Dendritic cell treated with granulocyte-macrophage colony-stimulating factor and Interleukin-4, amounts not matched to agents 40 ng/mL and 50 ng/mL, for 4 days (primary cell): ENCODE measurements at regions not wholly inside any gene's neighbourhood (a gene's known extent, or its start where the extent isn't known, plus 50 kb on each side); places are given as distances from the start of the nearest gene placed in this dataset.

ENCODE experiments used
- H3K27ac Mint-ChIP-seq: one replicate; pipeline ENCODE4 v1.8.0; 2022; ENCODE audit warnings: mild to moderate bottlenecking, mixed read lengths
- H3K27me3 Mint-ChIP-seq: one replicate; pipeline ENCODE4 v1.8.0; 2022; ENCODE audit warnings: mild to moderate bottlenecking, mixed read lengths
- H3K36me3 Mint-ChIP-seq: one replicate; pipeline ENCODE4 v1.8.0; 2022; ENCODE audit warnings: low read depth, mixed read lengths
- H3K4me1 Mint-ChIP-seq: one replicate; pipeline ENCODE4 v1.8.0; 2022; ENCODE audit warnings: low read depth, mixed read lengths
- H3K4me3 Mint-ChIP-seq: one replicate; pipeline ENCODE4 v1.8.0; 2022; ENCODE audit warnings: mild to moderate bottlenecking, moderate library complexity, mixed read lengths
- H3K9me3 Mint-ChIP-seq: one replicate; pipeline ENCODE4 v1.8.0; 2022; ENCODE audit warnings: mixed read lengths
- intact Hi-C: fragments of 100-400 bp; cut with micrococcal nuclease; formaldehyde crosslinking; loops from one replicate; pipeline ENCODE4 v1.15.0; 2022

GRCh38 chr4:164203476-164203875 lies 550.5 kb upstream of the SMIM31 start:
- Mint-ChIP-seq H3K27me3 (no peaks in the 10 kb centered on the region), H3K9me3 (no peaks in the 10 kb centered on the region), H3K4me3 (no peak overlapping the region), H3K36me3 (no peaks in the 10 kb centered on the region), H3K4me1 (no peaks in the 10 kb centered on the region), H3K27ac (no peak overlapping the region)
- intact Hi-C loops = no loop called here

DNA sequence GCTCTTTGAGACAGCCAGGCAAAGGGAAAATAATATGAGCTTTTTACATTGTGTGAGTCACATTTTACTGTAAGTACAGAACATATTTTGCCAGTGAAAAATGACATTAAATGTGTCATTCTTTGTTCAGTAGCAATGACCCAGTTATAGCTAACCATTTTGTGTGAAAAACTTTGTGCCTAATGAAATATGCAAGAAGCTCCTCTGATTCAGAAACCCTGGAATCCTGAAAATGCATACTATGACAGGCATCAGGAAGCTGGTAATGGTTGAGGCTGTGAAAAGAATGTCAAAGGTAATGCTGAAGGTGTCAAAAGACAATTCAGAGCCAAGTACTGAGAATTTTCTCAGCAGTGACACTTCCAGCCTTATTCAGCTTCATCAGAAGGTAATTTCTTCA lies 549.5 kb upstream of the SMIM31 start:
- Mint-ChIP-seq H3K36me3 (no peaks in the 10 kb centered on the region), H3K9me3 (no peaks in the 10 kb centered on the region), H3K27me3 (no peaks in the 10 kb centered on the region), H3K27ac (no peak overlapping the region), H3K4me3 (no peak overlapping the region), H3K4me1 (no peaks in the 10 kb centered on the region)
- intact Hi-C loops = no loop called here

- Mint-ChIP-seq H3K4me1 (no peaks in the 10 kb centered on the region), H3K27me3 (no peaks in the 10 kb centered on the region), H3K9me3 (no peaks in the 10 kb centered on the region), H3K36me3 (no peaks in the 10 kb centered on the region), H3K4me3 (no peak overlapping the region), H3K27ac (no peak overlapping the region)
- intact Hi-C loops = no loop called here
Measured at GRCh38 chr4:164207460-164207859, 546.5 kb upstream of the SMIM31 start.

- intact Hi-C loops = no loop called here
- Mint-ChIP-seq H3K4me3 (no peak overlapping the region), H3K4me1 (no peaks in the 10 kb centered on the region), H3K27me3 (no peaks in the 10 kb centered on the region), H3K27ac (no peak overlapping the region), H3K36me3 (no peaks in the 10 kb centered on the region), H3K9me3 (no peaks in the 10 kb centered on the region)
Measured at GRCh38 chr4:164210377-164210776, 543.6 kb upstream of the SMIM31 start.

- Mint-ChIP-seq H3K27ac (no peak overlapping the region), H3K36me3 (no peaks in the 10 kb centered on the region), H3K4me3 (no peak overlapping the region), H3K4me1 (no peaks in the 10 kb centered on the region), H3K27me3 (no peaks in the 10 kb centered on the region), H3K9me3 (no peaks in the 10 kb centered on the region)
- intact Hi-C loops = no loop called here
Measured at GRCh38 chr4:164212134-164212533, 541.8 kb upstream of the SMIM31 start.

DNA sequence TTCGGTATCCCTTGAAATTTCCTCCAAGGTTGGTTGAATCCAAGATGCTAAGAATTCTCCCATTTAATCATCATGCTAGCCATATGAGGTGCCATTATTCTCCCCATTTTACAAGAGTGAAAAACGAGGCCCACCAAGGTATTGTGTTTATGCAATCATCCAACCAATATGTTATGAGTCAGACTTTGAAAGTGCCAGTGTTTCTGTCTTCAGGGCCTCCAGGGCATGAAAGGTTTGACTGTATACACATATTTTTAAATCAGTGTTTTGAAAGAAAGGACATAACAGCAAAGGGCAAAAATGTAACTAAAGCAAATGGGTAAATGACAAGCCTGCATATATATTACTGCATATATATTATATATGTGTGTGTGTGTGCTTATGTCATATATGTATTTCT lies 541.2 kb upstream of the SMIM31 start:
- no peaks in the 10 kb centered on the region for H3K9me3 Mint-ChIP-seq
- H3K4me1 Mint-ChIP-seq = no peaks in the 10 kb centered on the region
- H3K27me3 Mint-ChIP-seq = no peaks in the 10 kb centered on the region
- H3K4me3 Mint-ChIP-seq = no peak overlapping the region
- intact Hi-C loops = no loop called here
- no peak overlapping the region for H3K27ac Mint-ChIP-seq
- H3K36me3 Mint-ChIP-seq = no peaks in the 10 kb centered on the region

DNA sequence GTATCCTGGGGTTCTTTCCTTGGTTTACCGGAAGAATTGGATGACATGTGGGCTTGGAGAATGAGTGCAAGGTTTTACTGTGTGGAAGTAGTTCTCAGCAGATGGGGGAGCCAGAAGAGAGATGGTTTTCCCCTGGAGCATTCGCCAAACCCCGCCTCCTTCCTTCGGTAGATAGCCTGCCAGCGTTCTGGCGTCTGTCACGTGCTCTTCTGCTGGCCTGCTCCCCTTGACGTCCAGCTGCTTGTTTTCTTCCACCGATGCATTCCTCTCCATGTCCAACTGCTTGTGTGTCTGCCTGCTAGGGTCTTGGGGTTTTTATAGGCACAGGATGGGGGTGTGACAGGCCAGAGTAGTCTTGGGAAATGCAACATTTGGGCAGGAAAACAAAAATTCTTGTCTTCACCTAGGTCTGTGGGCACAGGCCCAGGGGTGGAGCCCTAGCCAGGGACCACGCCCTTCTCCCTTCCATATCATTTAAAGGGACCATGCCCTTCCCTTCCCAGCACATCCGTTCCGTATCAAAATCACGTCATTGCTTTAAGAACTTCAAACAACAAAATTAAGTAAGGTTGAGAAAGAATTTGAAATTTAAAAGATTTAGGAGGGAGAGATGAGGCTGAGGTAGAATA lies 538.7 kb upstream of the SMIM31 start:
- Mint-ChIP-seq H3K4me1 (no peaks in the 10 kb centered on the region), H3K27ac (no peak overlapping the region), H3K9me3 (peaks cover 9% of the 10 kb centered on the region), H3K4me3 (no peak overlapping the region), H3K27me3 (no peaks in the 10 kb centered on the region), H3K36me3 (no peaks in the 10 kb centered on the region)
- intact Hi-C loops = no loop called here

DNA sequence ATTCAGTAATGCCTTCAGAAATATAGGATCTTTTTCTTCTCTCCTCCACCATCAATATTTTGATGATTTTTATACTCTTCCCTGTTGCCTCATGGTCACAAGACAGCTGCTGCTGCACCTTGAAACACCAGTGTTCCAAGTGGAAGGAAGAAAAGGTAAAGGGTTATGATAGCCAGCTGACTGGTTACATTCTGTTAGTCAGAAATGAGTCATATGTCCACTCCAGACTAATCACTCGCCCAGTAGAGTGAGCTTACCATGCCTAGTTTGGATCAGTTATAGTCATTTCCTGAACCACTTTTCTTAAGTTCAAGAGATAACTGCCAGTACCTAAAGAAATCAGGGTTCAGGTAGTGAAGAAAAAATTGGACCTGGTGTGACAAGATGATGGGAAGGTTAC lies 532.3 kb upstream of the SMIM31 start:
- intact Hi-C loops = no loop called here
- Mint-ChIP-seq H3K36me3 (no peaks in the 10 kb centered on the region), H3K4me1 (no peaks in the 10 kb centered on the region), H3K9me3 (peaks cover 9% of the 10 kb centered on the region), H3K27ac (no peak overlapping the region), H3K27me3 (no peaks in the 10 kb centered on the region), H3K4me3 (no peak overlapping the region)

GRCh38 chr4:164224871-164225270 lies 529.1 kb upstream of the SMIM31 start:
- H3K36me3 Mint-ChIP-seq = no peaks in the 10 kb centered on the region

GRCh38 chr4:164229255-164229654 lies 524.7 kb upstream of the SMIM31 start:
- Mint-ChIP-seq H3K4me3 (no peak overlapping the region), H3K27ac (no peak overlapping the region), H3K36me3 (no peaks in the 10 kb centered on the region), H3K9me3 (peaks cover 7% of the 10 kb centered on the region), H3K27me3 (no peaks in the 10 kb centered on the region), H3K4me1 (no peaks in the 10 kb centered on the region)
- intact Hi-C loops = no loop called here

More at GRCh38 chr4:164224871-164225270, 529.1 kb upstream of the SMIM31 start:
- no peak overlapping the region for H3K4me3 Mint-ChIP-seq
- peaks cover 7% of the 10 kb centered on the region for H3K9me3 Mint-ChIP-seq
- intact Hi-C loops = no loop called here
- H3K27me3 Mint-ChIP-seq = no peaks in the 10 kb centered on the region
- H3K4me1 Mint-ChIP-seq = no peaks in the 10 kb centered on the region
- H3K27ac Mint-ChIP-seq = no peak overlapping the region

GRCh38 chr4:164239433-164239832 lies 514.5 kb upstream of the SMIM31 start:
- no peaks in the 10 kb centered on the region for H3K4me1 Mint-ChIP-seq
- peaks cover 10% of the 10 kb centered on the region for H3K9me3 Mint-ChIP-seq
- H3K4me3 Mint-ChIP-seq = no peak overlapping the region
- no peaks in the 10 kb centered on the region for H3K36me3 Mint-ChIP-seq
- no peak overlapping the region for H3K27ac Mint-ChIP-seq
- no peaks in the 10 kb centered on the region for H3K27me3 Mint-ChIP-seq
- intact Hi-C loops = no loop called here

DNA sequence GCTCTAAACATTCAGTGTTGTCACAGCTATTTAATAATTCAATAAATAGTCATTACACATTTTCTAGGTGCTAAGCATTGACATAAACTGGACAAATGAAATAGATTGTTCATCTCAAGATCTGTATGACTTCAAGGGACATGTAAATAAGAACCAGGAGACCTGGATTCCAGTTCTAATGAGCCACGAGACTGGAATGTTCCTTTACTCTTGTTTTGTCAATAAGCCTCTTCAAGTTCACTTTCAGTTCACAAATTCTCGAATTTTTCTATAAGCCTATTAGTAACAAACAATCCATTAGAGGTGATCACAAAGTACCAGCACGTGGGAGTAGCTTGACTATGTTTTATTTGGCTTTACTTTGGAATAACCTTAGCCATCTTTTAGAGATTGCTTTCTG lies 514.0 kb upstream of the SMIM31 start:
- peaks cover 10% of the 10 kb centered on the region for H3K9me3 Mint-ChIP-seq
- H3K27me3 Mint-ChIP-seq = no peaks in the 10 kb centered on the region
- H3K36me3 Mint-ChIP-seq = no peaks in the 10 kb centered on the region
- no peak overlapping the region for H3K4me3 Mint-ChIP-seq
- H3K27ac Mint-ChIP-seq = no peak overlapping the region
- H3K4me1 Mint-ChIP-seq = no peaks in the 10 kb centered on the region
- intact Hi-C loops = no loop called here

- Mint-ChIP-seq H3K4me3 (no peak overlapping the region), H3K27ac (no peak overlapping the region)
Measured at GRCh38 chr4:164251257-164251656, 502.7 kb upstream of the SMIM31 start.

GRCh38 chr4:164252286-164252685 lies 501.6 kb upstream of the SMIM31 start:
- intact Hi-C loops = no loop called here
- Mint-ChIP-seq H3K4me1 (no peaks in the 10 kb centered on the region), H3K27me3 (no peaks in the 10 kb centered on the region), H3K9me3 (no peaks in the 10 kb centered on the region), H3K4me3 (no peak overlapping the region), H3K36me3 (no peaks in the 10 kb centered on the region), H3K27ac (no peak overlapping the region)

More at GRCh38 chr4:164251257-164251656, 502.7 kb upstream of the SMIM31 start:
- Mint-ChIP-seq H3K4me1 (no peaks in the 10 kb centered on the region), H3K36me3 (no peaks in the 10 kb centered on the region), H3K9me3 (no peaks in the 10 kb centered on the region), H3K27me3 (no peaks in the 10 kb centered on the region)
- intact Hi-C loops = no loop called here

DNA sequence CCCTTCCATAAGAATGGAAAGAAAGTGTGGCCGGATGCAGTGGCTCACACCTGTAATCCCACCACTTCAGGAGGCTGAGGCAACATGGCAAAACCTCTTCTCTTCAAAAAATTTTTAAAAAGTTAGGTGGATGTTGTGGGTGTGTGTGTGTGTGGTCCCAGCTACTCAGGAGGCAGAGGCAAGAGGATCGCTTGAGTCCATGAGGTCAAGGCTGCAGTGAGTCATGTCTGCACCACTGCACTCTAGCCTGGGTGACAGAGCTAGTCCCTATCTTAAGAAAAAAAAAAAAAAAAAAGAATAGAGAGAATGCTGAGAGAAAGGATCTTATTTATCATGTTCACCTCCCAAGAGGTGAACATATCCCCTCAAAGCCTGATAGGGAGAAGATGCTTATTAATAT lies 492.1 kb upstream of the SMIM31 start:
- intact Hi-C loops = no loop called here
- H3K27me3 Mint-ChIP-seq = no peaks in the 10 kb centered on the region
- H3K4me3 Mint-ChIP-seq = no peak overlapping the region
- H3K4me1 Mint-ChIP-seq = no peaks in the 10 kb centered on the region
- H3K27ac Mint-ChIP-seq = no peak overlapping the region
- H3K9me3 Mint-ChIP-seq = no peaks in the 10 kb centered on the region
- no peaks in the 10 kb centered on the region for H3K36me3 Mint-ChIP-seq
